ENCODE measurements at regions not wholly inside any gene's neighbourhood (a gene's known extent, or its start where the extent isn't known, plus 50 kb on each side); places are given as distances from the start of the nearest gene placed in this dataset.

- DNase-seq (ENCODE audit: low spot score), result no peak
- in situ Hi-C loops (cut with HindIII; ENCODE audit: low sequenced_read_pairs), result no loop called here
Measured at GRCh38 chr13:84443463-84443862, 561.2 kb upstream of the SLITRK1 start.

- in situ Hi-C loops (cut with HindIII; ENCODE audit: low sequenced_read_pairs), result no loop called here
- DNase-seq (ENCODE audit: low spot score), result no peak
Measured at GRCh38 chr13:84439108-84439507, 556.8 kb upstream of the SLITRK1 start.

- DNase-seq (ENCODE audit: low spot score), result no peak
- in situ Hi-C loops (cut with HindIII; ENCODE audit: low sequenced_read_pairs), result no loop called here
Measured at GRCh38 chr13:84433024-84433423, 550.8 kb upstream of the SLITRK1 start.

GRCh38 chr13:84431646-84432045 lies 549.4 kb upstream of the SLITRK1 start:
- no peak for DNase-seq (ENCODE audit: low spot score)
- in situ Hi-C loops (cut with HindIII; ENCODE audit: low sequenced_read_pairs), result no loop called here

GRCh38 chr13:84430446-84430845 lies 548.2 kb upstream of the SLITRK1 start:
- no peak for DNase-seq (ENCODE audit: low spot score)
- in situ Hi-C loops (cut with HindIII; ENCODE audit: low sequenced_read_pairs), result no loop called here

GRCh38 chr13:84430015-84430414 lies 547.7 kb upstream of the SLITRK1 start:
- no peak for DNase-seq (ENCODE audit: low spot score)
- in situ Hi-C loops (cut with HindIII; ENCODE audit: low sequenced_read_pairs), result no loop called here

- in situ Hi-C loops (cut with HindIII; ENCODE audit: low sequenced_read_pairs), result no loop called here
- DNase-seq (ENCODE audit: low spot score), result no peak
Measured at GRCh38 chr13:84418041-84418440, 535.8 kb upstream of the SLITRK1 start.

GRCh38 chr13:84417416-84417815 lies 535.1 kb upstream of the SLITRK1 start:
- in situ Hi-C loops (cut with HindIII; ENCODE audit: low sequenced_read_pairs), result no loop called here
- DNase-seq (ENCODE audit: low spot score), result no peak

- no peak for DNase-seq (ENCODE audit: low spot score)
- in situ Hi-C loops (cut with HindIII; ENCODE audit: low sequenced_read_pairs), result no loop called here
Measured at GRCh38 chr13:84413016-84413415, 530.7 kb upstream of the SLITRK1 start.

GRCh38 chr13:84405286-84405685 lies 523.0 kb upstream of the SLITRK1 start:
- DNase-seq (ENCODE audit: low spot score), result no peak
- in situ Hi-C loops (cut with HindIII; ENCODE audit: low sequenced_read_pairs), result no loop called here

- DNase-seq (ENCODE audit: low spot score), result no peak
- in situ Hi-C loops (cut with HindIII; ENCODE audit: low sequenced_read_pairs), result no loop called here
Measured at GRCh38 chr13:84400706-84401105, 518.4 kb upstream of the SLITRK1 start.

- in situ Hi-C loops (cut with HindIII; ENCODE audit: low sequenced_read_pairs), result no loop called here
- no peak for DNase-seq (ENCODE audit: low spot score)
Measured at GRCh38 chr13:84399320-84400085, 517.2 kb upstream of the SLITRK1 start.

- in situ Hi-C loops (cut with HindIII; ENCODE audit: low sequenced_read_pairs), result no loop called here
Measured at GRCh38 chr13:84393981-84394625, 511.8 kb upstream of the SLITRK1 start.

GRCh38 chr13:84380866-84381265 lies 498.6 kb upstream of the SLITRK1 start:
- in situ Hi-C loops (cut with HindIII; ENCODE audit: low sequenced_read_pairs), result no loop called here
- DNase-seq (ENCODE audit: low spot score), result no peak

More at GRCh38 chr13:84393981-84394625, 511.8 kb upstream of the SLITRK1 start:
- DNase-seq (ENCODE audit: low spot score), result no peak

- in situ Hi-C loops (cut with HindIII; ENCODE audit: low sequenced_read_pairs), result no loop called here
- no peak for DNase-seq (ENCODE audit: low spot score)
Measured at GRCh38 chr13:84377106-84377505, 494.8 kb upstream of the SLITRK1 start.

- in situ Hi-C loops (cut with HindIII; ENCODE audit: low sequenced_read_pairs), result no loop called here
- DNase-seq (ENCODE audit: low spot score), result no peak
Measured at GRCh38 chr13:84366506-84366905, 484.2 kb upstream of the SLITRK1 start.

- DNase-seq (ENCODE audit: low spot score), result no peak
- in situ Hi-C loops (cut with HindIII; ENCODE audit: low sequenced_read_pairs), result no loop called here
Measured at GRCh38 chr13:84362777-84363176, 480.5 kb upstream of the SLITRK1 start.

- DNase-seq (ENCODE audit: low spot score), result no peak
- in situ Hi-C loops (cut with HindIII; ENCODE audit: low sequenced_read_pairs), result no loop called here
Measured at GRCh38 chr13:84360822-84361221, 478.5 kb upstream of the SLITRK1 start.

GRCh38 chr13:84358601-84359000 lies 476.3 kb upstream of the SLITRK1 start:
- DNase-seq (ENCODE audit: low spot score), result no peak
- in situ Hi-C loops (cut with HindIII; ENCODE audit: low sequenced_read_pairs), result no loop called here

- in situ Hi-C loops (cut with HindIII; ENCODE audit: low sequenced_read_pairs), result no loop called here
Measured at GRCh38 chr13:84352946-84353345, 470.7 kb upstream of the SLITRK1 start.

GRCh38 chr13:84339456-84339855 lies 457.2 kb upstream of the SLITRK1 start:
- DNase-seq (ENCODE audit: low spot score), result no peak
- in situ Hi-C loops (cut with HindIII; ENCODE audit: low sequenced_read_pairs), result no loop called here

More at GRCh38 chr13:84352946-84353345, 470.7 kb upstream of the SLITRK1 start:
- DNase-seq (ENCODE audit: low spot score), result no peak

Data from G401 (cell line).